GM19351 (cell line): ENCODE measurements at regions not wholly inside any gene's neighbourhood (a gene's known extent, or its start where the extent isn't known, plus 50 kb on each side); places are given as distances from the start of the nearest gene placed in this dataset.
"Not testable (repeated sequence)": the region's sequence is repeated elsewhere in the genome, so short reads cannot be mapped to it uniquely, and the experiment has no call there.

Experiments
- ATAC-seq: cut with Tn5 transposase; IDR thresholded peaks from one replicate; pipeline ENCODE4 v1.9.1; 2021; ENCODE audit warnings: mild to moderate bottlenecking, moderate library complexity; ENCODE audit not compliant: unreplicated experiment

DNA sequence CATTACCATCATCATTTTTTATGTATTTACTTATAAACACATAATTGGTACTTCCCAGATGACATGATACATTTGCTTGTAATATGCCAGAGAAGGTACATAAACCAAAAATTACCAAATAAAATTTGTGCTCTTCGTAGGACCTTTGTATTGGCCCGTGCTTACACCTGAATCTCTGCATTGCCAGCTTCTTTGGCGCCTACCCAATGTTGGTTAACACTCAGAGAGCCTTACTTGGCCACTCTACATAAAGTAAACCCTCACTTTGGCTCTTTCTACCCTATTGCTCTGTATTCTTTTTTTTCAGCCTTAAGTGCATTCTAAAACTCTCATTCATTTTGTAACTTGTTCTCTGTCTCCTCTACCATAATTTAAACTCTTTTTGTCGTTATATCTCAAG lies 148.1 kb upstream of the ZNF608 start:
- ATAC-seq = no peak

GRCh38 chr5:124895236-124895635 lies 148.8 kb upstream of the ZNF608 start:
- ATAC-seq = no peak

DNA sequence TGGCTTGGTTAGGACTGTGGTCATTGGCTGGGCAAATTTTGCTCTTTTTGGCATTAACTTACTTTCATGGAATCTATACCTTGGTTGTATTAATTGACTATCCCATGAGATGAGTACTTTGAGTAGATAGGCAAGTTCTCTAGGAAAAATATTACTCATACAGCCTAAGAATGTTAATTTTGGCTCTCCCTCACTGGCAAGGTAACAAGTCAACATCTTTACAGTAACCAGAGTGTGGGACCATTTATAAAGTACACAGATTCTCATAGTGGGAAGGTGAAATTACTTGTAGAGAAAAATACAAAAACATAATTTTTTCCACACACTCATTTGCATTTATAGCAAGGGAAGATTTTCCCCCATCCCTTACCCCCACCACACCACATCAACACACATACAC lies 154.6 kb upstream of the ZNF608 start:
- ATAC-seq = no peak

DNA sequence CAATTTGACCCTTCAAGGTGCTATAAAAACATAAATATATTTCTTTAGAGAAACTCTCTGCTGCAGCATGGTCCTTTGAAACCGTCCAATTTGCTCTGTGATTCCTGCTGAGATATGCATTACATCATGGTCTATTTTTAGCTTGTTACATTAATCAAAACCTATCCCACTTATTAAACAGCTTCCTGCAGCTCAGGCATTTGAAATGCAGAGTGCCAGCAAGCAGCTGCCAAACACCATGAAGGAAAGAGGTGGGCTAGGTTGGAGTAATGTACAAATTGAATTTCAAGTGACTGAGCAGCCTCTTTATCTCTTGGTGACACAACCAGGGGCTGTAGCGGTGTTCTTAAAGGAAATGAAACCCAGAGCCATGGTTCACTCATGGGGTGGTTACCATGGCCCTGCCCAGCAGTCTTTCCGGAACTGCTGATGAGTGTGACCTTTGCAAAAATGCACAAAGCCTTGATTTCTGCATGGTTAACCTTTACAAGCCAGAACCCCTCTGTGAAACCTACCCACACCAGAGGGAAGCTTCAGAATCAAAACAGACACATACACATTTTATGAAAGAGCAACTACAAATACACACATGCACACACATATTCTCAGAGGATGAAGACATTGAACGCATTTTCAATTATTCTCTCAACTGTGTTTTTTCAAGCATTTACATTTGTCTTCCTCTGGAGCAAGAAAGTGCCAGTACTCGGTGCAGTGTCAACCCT lies 155.8 kb upstream of the ZNF608 start:
- peak; percentile 97 for ATAC-seq

- ATAC-seq = no peak
These were observed 159.1 kb upstream of the ZNF608 start for GRCh38 chr5:124905256-124906130.

- no peak for ATAC-seq
These were observed 160.1 kb upstream of the ZNF608 start for GRCh38 chr5:124906339-124907097.

DNA sequence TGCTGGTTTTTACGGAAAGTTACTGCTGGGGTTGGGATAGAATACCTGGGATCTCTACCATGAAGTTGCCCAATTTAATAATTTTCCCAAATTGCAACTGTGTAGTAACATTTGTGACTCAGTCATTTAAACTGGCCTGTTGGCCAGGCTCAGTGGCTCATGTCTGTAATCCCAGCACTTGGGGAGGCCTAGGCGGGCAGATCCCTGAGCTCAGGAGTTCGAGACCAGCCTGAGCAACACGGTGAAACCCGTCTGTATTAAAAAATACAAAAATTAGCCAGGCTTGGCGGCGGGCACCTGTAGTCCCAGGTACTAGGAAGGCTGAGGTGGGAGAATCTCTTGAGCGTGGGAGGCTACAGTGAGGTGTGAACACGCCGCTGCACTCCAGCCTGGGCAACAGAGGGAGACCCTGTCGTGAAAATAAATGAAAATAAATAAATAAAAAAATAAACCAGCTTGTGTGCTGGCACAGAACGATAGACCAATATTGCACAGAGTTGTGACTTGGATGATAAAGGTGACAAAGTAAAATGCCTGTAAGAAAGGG lies 160.7 kb upstream of the ZNF608 start:
- no peak for ATAC-seq

GRCh38 chr5:124908581-124909451 lies 162.4 kb upstream of the ZNF608 start:
- ATAC-seq = peak; percentile 75

DNA sequence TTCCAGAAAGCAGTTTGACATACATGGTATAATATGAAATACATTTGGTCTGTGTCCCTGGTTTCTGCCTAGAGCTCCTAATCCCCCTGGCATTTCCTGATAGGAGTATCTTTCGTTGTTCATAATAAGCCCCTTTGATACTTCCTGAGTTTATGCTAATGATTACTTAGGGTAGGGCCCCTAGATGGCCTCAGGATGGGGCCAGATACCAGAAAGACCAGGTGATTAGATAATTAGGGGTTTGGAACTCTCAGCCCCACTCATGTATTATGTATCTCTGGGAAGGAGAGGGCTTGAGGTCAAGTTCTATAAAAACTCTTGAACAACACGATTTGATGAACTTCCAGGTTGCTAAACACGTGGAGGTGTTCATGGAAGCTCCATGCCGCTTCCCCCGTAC lies 163.3 kb upstream of the ZNF608 start:
- no peak for ATAC-seq

DNA sequence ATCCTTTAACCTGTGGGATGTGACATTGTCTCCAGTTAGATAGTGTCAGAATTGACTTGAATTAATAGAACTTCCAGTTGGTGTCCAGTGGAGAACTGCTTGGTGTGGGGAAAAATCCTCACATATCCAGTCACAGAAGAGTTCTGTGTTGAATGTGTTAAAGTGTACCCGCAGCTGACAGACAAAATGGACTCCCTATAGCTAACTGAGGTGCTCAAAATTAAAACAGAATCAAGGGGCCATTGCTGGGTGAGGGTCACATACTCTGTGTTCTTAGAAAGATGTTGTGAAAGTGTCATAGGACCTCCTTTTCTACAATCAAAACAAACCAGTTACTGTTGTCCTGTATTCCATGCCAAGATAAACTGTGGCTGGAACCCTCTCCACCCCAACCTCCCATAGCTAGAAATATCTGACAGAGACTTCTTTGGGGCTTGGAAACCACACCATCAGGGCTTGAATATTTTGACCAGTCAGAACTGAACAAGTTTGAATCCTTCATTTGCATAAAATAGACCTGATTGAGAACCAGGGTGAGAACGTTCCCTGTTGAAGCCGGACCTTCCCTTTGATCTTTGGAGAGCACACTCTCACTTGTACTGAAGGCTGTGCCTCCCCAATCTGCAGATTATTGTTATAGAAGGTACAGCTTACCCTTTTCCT lies 164.0 kb upstream of the ZNF608 start:
- peak; percentile 58 for ATAC-seq

DNA sequence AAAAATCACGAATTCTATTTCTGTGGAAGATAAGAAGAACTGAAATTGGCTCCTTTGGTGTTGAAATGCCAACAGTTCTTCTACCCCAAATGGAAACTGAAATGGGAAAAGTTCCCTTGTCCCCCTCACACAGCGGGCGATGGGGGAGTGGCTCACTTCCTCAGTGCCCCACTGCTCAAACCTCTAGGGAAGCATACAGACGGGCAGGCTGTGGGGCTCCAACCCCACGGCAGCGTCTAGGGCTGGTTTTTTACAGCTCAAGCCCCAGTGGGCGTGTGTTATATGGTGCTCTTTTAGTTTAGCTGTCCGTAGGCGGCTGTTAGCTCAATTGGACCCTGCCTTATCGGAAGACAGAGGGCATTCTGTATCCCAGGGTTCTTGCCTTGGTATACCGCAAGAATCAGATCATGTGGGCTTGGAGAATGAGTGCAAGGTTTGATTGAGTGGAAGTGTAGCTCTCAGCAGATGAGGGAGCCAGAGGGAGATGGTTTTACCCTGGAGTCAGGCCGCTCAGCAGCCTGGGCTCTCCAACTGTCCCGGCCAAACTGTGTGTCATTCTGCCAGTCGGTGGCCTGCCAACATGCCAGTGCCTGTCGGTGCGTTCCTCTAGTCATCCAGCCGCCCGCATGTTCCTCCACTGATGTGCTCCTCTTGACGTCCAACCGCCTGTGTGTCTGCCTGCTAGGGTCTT lies 166.3 kb upstream of the ZNF608 start:
- peak; percentile 31 for ATAC-seq

DNA sequence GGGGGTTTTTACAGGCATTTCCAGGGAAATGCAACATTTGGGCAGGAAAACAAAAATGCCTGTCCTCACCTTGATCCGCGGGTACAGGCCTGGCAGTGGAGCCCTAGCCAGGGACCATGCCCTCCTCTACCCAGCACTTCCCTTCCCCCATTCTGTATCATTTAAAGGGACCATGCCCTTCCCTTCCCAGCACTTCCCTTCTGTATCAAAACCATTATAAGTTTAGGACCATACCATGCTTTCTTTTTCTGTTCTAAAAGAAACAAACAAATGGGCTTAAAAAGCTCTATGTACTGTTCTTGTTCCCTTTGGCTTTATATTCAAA lies 166.9 kb upstream of the ZNF608 start:
- ATAC-seq = no peak

GRCh38 chr5:124916313-124916712 lies 169.9 kb upstream of the ZNF608 start:
- not testable (repeated sequence) for ATAC-seq

DNA sequence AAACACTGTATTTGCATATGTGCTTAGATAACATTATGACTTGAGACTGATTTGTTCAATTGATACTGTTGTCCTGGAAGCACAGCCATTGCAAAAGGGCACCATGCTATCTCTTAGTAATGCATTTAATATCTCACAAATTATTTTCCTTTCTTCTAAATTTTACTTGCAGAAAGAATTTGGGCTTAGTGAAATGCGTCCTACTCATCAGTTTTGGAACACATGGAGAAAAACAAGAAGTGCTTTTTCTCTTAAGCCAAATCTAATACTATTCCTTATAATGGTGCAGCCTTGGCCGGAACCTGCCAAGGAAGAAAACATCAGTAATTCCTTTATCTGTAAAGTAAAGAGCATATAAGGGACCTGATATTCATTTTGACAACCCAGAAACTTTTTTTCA lies 172.2 kb upstream of the ZNF608 start:
- ATAC-seq = no peak

DNA sequence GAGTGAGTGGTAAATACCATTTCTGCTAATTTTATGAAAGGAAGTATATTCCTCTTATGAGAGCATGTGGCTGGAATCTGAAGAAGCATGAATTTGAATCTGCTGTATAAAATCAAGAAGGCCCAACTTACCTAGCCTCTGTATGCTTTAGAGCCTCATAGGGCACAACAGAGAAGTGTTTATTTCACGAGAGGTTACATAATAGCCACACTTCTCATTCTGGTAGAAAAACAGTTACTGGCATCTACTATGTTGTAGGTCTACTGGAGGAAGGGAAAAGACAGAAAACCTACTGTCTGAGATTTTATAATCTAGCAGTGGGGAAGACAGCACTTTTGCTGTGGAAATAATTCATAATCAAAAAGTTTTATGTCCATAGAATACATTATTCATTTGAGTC lies 172.6 kb upstream of the ZNF608 start:
- no peak for ATAC-seq

GRCh38 chr5:124919747-124920525 lies 173.5 kb upstream of the ZNF608 start:
- no peak for ATAC-seq

DNA sequence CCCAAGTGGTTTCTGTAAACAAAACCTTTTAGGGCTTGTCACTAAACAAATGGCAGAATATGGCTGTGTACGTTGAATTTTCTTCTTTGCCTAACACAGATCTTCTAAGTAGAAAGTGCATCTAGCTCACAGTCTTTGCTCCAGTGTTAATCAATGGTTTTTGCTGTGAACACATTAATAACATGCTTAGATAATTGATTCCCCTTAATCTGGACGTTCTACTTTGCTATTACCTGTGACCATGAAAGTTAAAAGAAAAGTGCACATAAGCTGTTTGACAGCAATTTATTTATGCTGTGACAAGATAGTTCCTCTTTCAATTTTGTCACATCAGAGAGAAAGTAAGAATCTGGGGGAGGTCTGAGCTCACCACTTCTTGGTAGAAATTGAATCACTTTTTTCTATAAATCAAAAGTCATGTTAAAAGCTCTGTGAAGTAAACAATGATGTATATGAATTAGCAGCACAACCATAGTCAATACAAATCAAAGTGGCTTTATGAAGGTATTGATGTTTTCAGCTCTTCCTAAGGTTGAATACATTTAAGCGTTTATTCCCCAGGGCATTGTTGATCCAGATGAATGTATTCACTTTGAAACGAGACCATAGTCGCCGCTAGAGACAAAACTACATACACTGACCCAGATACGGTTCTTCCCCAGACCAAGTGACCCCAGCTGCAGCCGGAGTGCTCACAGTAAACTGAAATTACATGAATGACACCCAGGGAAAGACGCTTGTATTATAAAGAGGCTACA lies 174.6 kb upstream of the ZNF608 start:
- peak; percentile 86 for ATAC-seq

DNA sequence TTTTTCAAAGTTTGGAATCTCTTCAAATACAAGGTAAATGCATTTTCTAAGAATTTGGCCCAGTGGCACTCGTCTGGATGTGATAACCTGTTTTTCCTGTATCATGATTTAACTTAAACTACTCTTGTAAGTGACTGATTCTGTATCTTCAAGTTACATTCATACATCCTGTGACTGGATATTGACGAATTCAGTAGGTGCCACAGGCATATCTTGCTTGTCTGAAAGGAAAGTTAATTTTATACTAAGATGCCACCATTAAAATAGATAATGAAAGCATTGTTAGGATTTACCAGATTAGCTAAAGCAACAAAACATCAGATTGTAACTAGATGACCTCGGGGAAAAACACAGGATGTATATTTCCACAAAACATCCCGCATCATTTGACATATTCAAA lies 175.3 kb upstream of the ZNF608 start:
- peak; percentile 12 for ATAC-seq
